H9 (cell line): ENCODE measurements at regions not wholly inside any gene's neighbourhood (a gene's known extent, or its start where the extent isn't known, plus 50 kb on each side); places are given as distances from the start of the nearest gene placed in this dataset.

Source experiments
- DNase-seq: peaks from one replicate; pipeline ENCODE4 v3.0.0-alpha.2; 2017
- H2AFZ ChIP-seq: one replicate; pipeline ENCODE4 v1.6.1; 2013; ENCODE audit warnings: mild to moderate bottlenecking, low read length, control low read depth, moderate library complexity
- H2AK5ac ChIP-seq: 2 replicates; pipeline ENCODE4 v1.6.1; 2013; ENCODE audit warnings: low read length, control low read depth, mixed read lengths; ENCODE audit not compliant: insufficient read length
- H2BK120ac ChIP-seq: one replicate; pipeline ENCODE4 v1.6.1; 2013; ENCODE audit warnings: low read depth, mild to moderate bottlenecking, low read length, control low read depth, inconsistent platforms; ENCODE audit not compliant: poor library complexity, severe bottlenecking
- H2BK12ac ChIP-seq: 2 replicates; pipeline ENCODE4 v1.6.1; 2013; ENCODE audit warnings: low read length, control low read depth, mixed read lengths, low read depth; ENCODE audit not compliant: insufficient read length
- H2BK15ac ChIP-seq: 2 replicates; pipeline ENCODE4 v1.6.1; 2013; ENCODE audit warnings: low read depth, low read length, control low read depth
- H2BK20ac ChIP-seq: one replicate; pipeline ENCODE4 v1.6.1; 2013; ENCODE audit warnings: low read depth, mild to moderate bottlenecking, low read length, control low read depth, inconsistent platforms; ENCODE audit not compliant: poor library complexity, severe bottlenecking
- H2BK5ac ChIP-seq: 2 replicates; pipeline ENCODE4 v1.6.1; 2013; ENCODE audit warnings: low read length, control low read depth, mixed read lengths; ENCODE audit not compliant: insufficient read length
- H3K14ac ChIP-seq: 2 replicates; pipeline ENCODE4 v1.6.1; 2013; ENCODE audit warnings: low read length, control low read depth; ENCODE audit not compliant: insufficient read depth
- H3K18ac ChIP-seq: 2 replicates; pipeline ENCODE4 v1.6.1; 2013; ENCODE audit warnings: low read depth, mild to moderate bottlenecking, mixed read lengths, low read length, control low read depth; ENCODE audit not compliant: insufficient read length
- H3K23ac ChIP-seq: 2 replicates; pipeline ENCODE4 v1.6.1; 2013; ENCODE audit warnings: low read length, control low read depth, mixed read lengths, low read depth; ENCODE audit not compliant: insufficient read length
- H3K23me2 ChIP-seq: 2 replicates; pipeline ENCODE4 v1.6.1; 2013; ENCODE audit warnings: low read depth, mild to moderate bottlenecking, mixed read lengths, low read length, control low read depth; ENCODE audit not compliant: insufficient read length, poor library complexity, severe bottlenecking
- H3K27ac ChIP-seq: 2 replicates; pipeline ENCODE4 v1.5.1; 2013; ENCODE audit warnings: low read length, control low read depth, mixed read lengths, low read depth; ENCODE audit not compliant: insufficient read length
- H3K27me3 ChIP-seq: 2 replicates; pipeline ENCODE4 v1.6.1; 2013; ENCODE audit warnings: low read length, control low read depth, inconsistent platforms; ENCODE audit not compliant: insufficient read depth
- H3K4ac ChIP-seq: 2 replicates; pipeline ENCODE4 v1.6.1; 2013; ENCODE audit warnings: low read depth, mild to moderate bottlenecking, control low read depth, inconsistent platforms, low read length, moderate library complexity
- H3K4me1 ChIP-seq: 2 replicates; pipeline ENCODE4 v1.6.1; 2013; ENCODE audit warnings: low read length, control low read depth, inconsistent platforms; ENCODE audit not compliant: insufficient read depth
- H3K4me2 ChIP-seq: 2 replicates; pipeline ENCODE4 v1.6.1; 2013; ENCODE audit warnings: low read length, control low read depth, mixed read lengths; ENCODE audit not compliant: insufficient read length, insufficient read depth
- H3K56ac ChIP-seq: 2 replicates; pipeline ENCODE4 v1.6.1; 2013; ENCODE audit warnings: low read depth, mild to moderate bottlenecking, mixed read lengths, low read length, control low read depth; ENCODE audit not compliant: insufficient read length
- H3K79me1 ChIP-seq: 2 replicates; pipeline ENCODE4 v1.6.1; 2013; ENCODE audit warnings: low read depth, mild to moderate bottlenecking, moderate library complexity, low read length, control low read depth, inconsistent platforms; ENCODE audit not compliant: insufficient read depth, poor library complexity, severe bottlenecking
- H3K79me2 ChIP-seq: 2 replicates; pipeline ENCODE4 v1.6.1; 2013; ENCODE audit warnings: low read length, control low read depth, inconsistent platforms; ENCODE audit not compliant: insufficient read depth
- H3K9ac ChIP-seq: 2 replicates; pipeline ENCODE4 v1.6.1; 2013; ENCODE audit warnings: low read length, control low read depth, mixed read lengths; ENCODE audit not compliant: insufficient read length; ENCODE audit errors: extremely low read depth
- H3K9me3 ChIP-seq: one replicate; pipeline ENCODE4 v1.6.1; 2013; ENCODE audit warnings: low read depth, low read length, inconsistent platforms; ENCODE audit not compliant: control insufficient read depth
- H3T11ph ChIP-seq: one replicate; pipeline ENCODE4 v1.6.1; 2013; ENCODE audit warnings: mild to moderate bottlenecking, low read length, control low read depth, inconsistent platforms
- H4K20me1 ChIP-seq: one replicate; pipeline ENCODE4 v1.6.1; 2013; ENCODE audit not compliant: control insufficient read depth, insufficient read length, insufficient read depth
- H4K5ac ChIP-seq: 2 replicates; pipeline ENCODE4 v1.6.1; 2013; ENCODE audit warnings: low read depth, mild to moderate bottlenecking, mixed read lengths, low read length, control low read depth; ENCODE audit not compliant: insufficient read length
- H4K8ac ChIP-seq: replicated peaks from 2 replicates; pipeline ENCODE4 v1.6.1; 2013; ENCODE audit warnings: low read length, control low read depth, mixed read lengths, low read depth; ENCODE audit not compliant: insufficient read length
- H4K91ac ChIP-seq: 2 replicates; pipeline ENCODE4 v1.6.1; 2013; ENCODE audit warnings: low read depth, mild to moderate bottlenecking, moderate library complexity, mixed read lengths, low read length, control low read depth; ENCODE audit not compliant: insufficient read length
- H3K27ac Mint-ChIP-seq, 3 experiments: 2 replicates in 2 of 3; 3 replicates in 1 of 3; pipeline ENCODE4 v1.8.0; 2020 to 2021; ENCODE audit warnings: mixed read lengths in 3 of 3, mild to moderate bottlenecking in 1 of 3, moderate library complexity in 1 of 3
- H3K27me3 Mint-ChIP-seq: 2 replicates; pipeline ENCODE4 v1.8.0; 2021; ENCODE audit warnings: low read depth, mild to moderate bottlenecking, moderate library complexity, mixed read lengths
- H3K36me3 Mint-ChIP-seq, 3 experiments: 2 replicates in 2 of 3; 3 replicates in 1 of 3; pipeline ENCODE4 v1.8.0; 2020 to 2021; ENCODE audit warnings: low read depth in 3 of 3, mixed read lengths in 3 of 3; ENCODE audit not compliant: insufficient read depth in 1 of 3
- H3K4me1 Mint-ChIP-seq, 2 experiments: 2 replicates each; pipeline ENCODE4 v1.8.0; 2020; ENCODE audit warnings: mixed read lengths in 2 of 2
- H3K4me3 Mint-ChIP-seq, 2 experiments: 2 replicates in 1 of 2; 3 replicates in 1 of 2; pipeline ENCODE4 v1.8.0; 2020 to 2021; ENCODE audit warnings: mild to moderate bottlenecking in 2 of 2, mixed read lengths in 2 of 2, moderate library complexity in 1 of 2
- H3K9me3 Mint-ChIP-seq, 2 experiments: 2 replicates in 1 of 2; 3 replicates in 1 of 2; pipeline ENCODE4 v1.8.0; 2020; ENCODE audit warnings: mild to moderate bottlenecking in 2 of 2, mixed read lengths in 2 of 2, moderate library complexity in 1 of 2
- WGBS: extraction: QIAGEN DNeasy Blood & Tissue Kit; methylation state at CpG from one replicate; pipeline ENCODE4 v1.1.7; 2013; ENCODE audit warnings: missing lambda C conversion rate, low lambda C conversion rate, mixed read lengths; ENCODE audit not compliant: insufficient read length; ENCODE audit errors: extremely low coverage; 5-methylcytosine and 5-hydroxymethylcytosine counted together
- TF ChIP-seq, protein P1 (sequence below): fragments of 200-600 bp; sonication (generic); conservative IDR thresholded peaks from 3 replicates; pipeline ENCODE4 v1.8.0; 2021; ENCODE audit warnings: antibody characterized with exemption, mild to moderate bottlenecking

- no peak overlapping the region for H3K4me2 ChIP-seq
- TF ChIP-seq, protein P1, sequence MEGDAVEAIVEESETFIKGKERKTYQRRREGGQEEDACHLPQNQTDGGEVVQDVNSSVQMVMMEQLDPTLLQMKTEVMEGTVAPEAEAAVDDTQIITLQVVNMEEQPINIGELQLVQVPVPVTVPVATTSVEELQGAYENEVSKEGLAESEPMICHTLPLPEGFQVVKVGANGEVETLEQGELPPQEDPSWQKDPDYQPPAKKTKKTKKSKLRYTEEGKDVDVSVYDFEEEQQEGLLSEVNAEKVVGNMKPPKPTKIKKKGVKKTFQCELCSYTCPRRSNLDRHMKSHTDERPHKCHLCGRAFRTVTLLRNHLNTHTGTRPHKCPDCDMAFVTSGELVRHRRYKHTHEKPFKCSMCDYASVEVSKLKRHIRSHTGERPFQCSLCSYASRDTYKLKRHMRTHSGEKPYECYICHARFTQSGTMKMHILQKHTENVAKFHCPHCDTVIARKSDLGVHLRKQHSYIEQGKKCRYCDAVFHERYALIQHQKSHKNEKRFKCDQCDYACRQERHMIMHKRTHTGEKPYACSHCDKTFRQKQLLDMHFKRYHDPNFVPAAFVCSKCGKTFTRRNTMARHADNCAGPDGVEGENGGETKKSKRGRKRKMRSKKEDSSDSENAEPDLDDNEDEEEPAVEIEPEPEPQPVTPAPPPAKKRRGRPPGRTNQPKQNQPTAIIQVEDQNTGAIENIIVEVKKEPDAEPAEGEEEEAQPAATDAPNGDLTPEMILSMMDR = no peak
- Mint-ChIP-seq H3K4me3 (no peak overlapping the region), H3K27me3 (no peaks in the 10 kb centered on the region), H3K4me1 (no peaks in the 10 kb centered on the region), H3K36me3 (no peaks in the 10 kb centered on the region), H3K27ac (no peak overlapping the region), H3K9me3 (no peaks in the 10 kb centered on the region)
- H3K27me3 ChIP-seq = no peaks in the 10 kb centered on the region
- H3K79me1 ChIP-seq = no peaks in the 10 kb centered on the region
- no peaks in the 10 kb centered on the region for H3K23me2 ChIP-seq
- H3K9ac ChIP-seq = no peak overlapping the region
- no peak overlapping the region for H2AFZ ChIP-seq
- WGBS = no CpG with 5 or more reads among the region's 2 CpGs
- DNase-seq = no peak
- H3K4me1 ChIP-seq = no peaks in the 10 kb centered on the region
- H2BK15ac ChIP-seq = no peak overlapping the region
- H3K4ac ChIP-seq = no peak overlapping the region
- H2BK12ac ChIP-seq = no peak overlapping the region
- no peaks in the 10 kb centered on the region for H3K79me2 ChIP-seq
- H3K14ac ChIP-seq = no peak overlapping the region
- no peak overlapping the region for H3K23ac ChIP-seq
- H2BK120ac ChIP-seq = no peak overlapping the region
- H2BK20ac ChIP-seq = no peak overlapping the region
- H3K27ac ChIP-seq = no peak overlapping the region
- H3K9me3 ChIP-seq = no peaks in the 10 kb centered on the region
- H4K8ac ChIP-seq = no peak overlapping the region
- H4K20me1 ChIP-seq = no peaks in the 10 kb centered on the region
- no peak overlapping the region for H3K18ac ChIP-seq
- H3K56ac ChIP-seq = no peak overlapping the region
- H4K91ac ChIP-seq = no peak overlapping the region
- no peak overlapping the region for H2AK5ac ChIP-seq
- H4K5ac ChIP-seq = no peak overlapping the region
- no peak overlapping the region for H2BK5ac ChIP-seq
- H3T11ph ChIP-seq = no peak overlapping the region
These were observed 570.2 kb downstream of the SLITRK1 start for GRCh38 chr13:83311886-83312577.
